KMS-11 (cell line): ENCODE measurements at regions not wholly inside any gene's neighbourhood (a gene's known extent, or its start where the extent isn't known, plus 50 kb on each side); places are given as distances from the start of the nearest gene placed in this dataset.
"Not testable (repeated sequence)": the region's sequence is repeated elsewhere in the genome, so short reads cannot be mapped to it uniquely, and the experiment has no call there.

Experiments
- H2AFZ ChIP-seq: fragments of 200-600 bp; sonication (generic); 2 replicates; pipeline ENCODE4 v1.6.1; 2016; ENCODE audit warnings: antibody characterized with exemption, mixed run types, low read depth
- H3K27ac ChIP-seq: fragments of 200-600 bp; sonication (generic); 2 replicates; pipeline ENCODE4 v1.6.1; 2016; ENCODE audit warnings: mild to moderate bottlenecking, mixed run types
- H3K27me3 ChIP-seq: fragments of 200-600 bp; sonication (generic); 2 replicates; pipeline ENCODE4 v1.6.1; 2017; ENCODE audit warnings: mild to moderate bottlenecking, low read depth, mixed run types, moderate library complexity; ENCODE audit not compliant: insufficient read depth
- H3K36me3 ChIP-seq: fragments of 200-600 bp; sonication (generic); 2 replicates; pipeline ENCODE4 v1.6.1; 2017; ENCODE audit warnings: mild to moderate bottlenecking, mixed run types; ENCODE audit not compliant: insufficient read depth
- H3K4me1 ChIP-seq: fragments of 200-600 bp; sonication (generic); 2 replicates; pipeline ENCODE4 v1.6.1; 2016; ENCODE audit warnings: mild to moderate bottlenecking, low read depth, mixed run types; ENCODE audit not compliant: poor library complexity, severe bottlenecking
- H3K4me2 ChIP-seq: fragments of 200-600 bp; sonication (generic); 2 replicates; pipeline ENCODE4 v1.7.0; 2016; ENCODE audit warnings: mild to moderate bottlenecking, mixed run types
- H3K4me3 ChIP-seq: fragments of 200-600 bp; sonication (generic); IDR thresholded peaks from 2 replicates; pipeline ENCODE4 v1.6.1; 2017; ENCODE audit warnings: low read depth, low read length, mixed read lengths; ENCODE audit not compliant: insufficient read depth
- H3K79me2 ChIP-seq: fragments of 200-600 bp; sonication (generic); 2 replicates; pipeline ENCODE4 v1.6.1; 2016; ENCODE audit warnings: low read depth, mixed run types; ENCODE audit not compliant: insufficient read depth
- H3K9ac ChIP-seq: fragments of 200-600 bp; sonication (generic); 2 replicates; pipeline ENCODE4 v1.6.1; 2016; ENCODE audit warnings: mild to moderate bottlenecking, mixed run types
- H4K20me1 ChIP-seq: fragments of 200-600 bp; sonication (generic); 2 replicates; pipeline ENCODE4 v1.6.1; 2016; ENCODE audit warnings: mild to moderate bottlenecking, mixed run types; ENCODE audit not compliant: insufficient read depth
- CTCF ChIP-seq: fragments of 200-600 bp; sonication (generic); conservative IDR thresholded peaks from 2 replicates; pipeline ENCODE4 v1.6.1; 2017; ENCODE audit warnings: low read depth, mild to moderate bottlenecking, antibody characterized with exemption, low read length, moderate library complexity, mixed read lengths

GRCh38 chr2:21787941-21788340 lies 664.2 kb downstream of the TDRD15 start:
- H3K27ac ChIP-seq: no peak overlapping the region
- H3K4me3 ChIP-seq: no peak overlapping the region
- no peaks in the 10 kb centered on the region for H3K79me2 ChIP-seq
- H3K4me1 ChIP-seq: no peaks in the 10 kb centered on the region
- no peak overlapping the region for H2AFZ ChIP-seq
- H3K9ac ChIP-seq: no peak overlapping the region
- no peaks in the 10 kb centered on the region for H3K36me3 ChIP-seq
- no peaks in the 10 kb centered on the region for H4K20me1 ChIP-seq
- no peak overlapping the region for H3K4me2 ChIP-seq
- no peaks in the 10 kb centered on the region for H3K27me3 ChIP-seq
- TF ChIP-seq CTCF: no peak

GRCh38 chr2:21790311-21790710 lies 666.5 kb downstream of the TDRD15 start:
- H4K20me1 ChIP-seq, H3K4me1 ChIP-seq, H3K27me3 ChIP-seq, H3K27ac ChIP-seq, H3K4me3 ChIP-seq, H2AFZ ChIP-seq, H3K4me2 ChIP-seq, H3K36me3 ChIP-seq, H3K9ac ChIP-seq, H3K79me2 ChIP-seq: not testable (repeated sequence)

GRCh38 chr2:21792571-21792970 lies 668.8 kb downstream of the TDRD15 start:
- no peak for TF ChIP-seq CTCF
- H3K4me3 ChIP-seq: no peak overlapping the region
- no peaks in the 10 kb centered on the region for H3K4me1 ChIP-seq
- H3K36me3 ChIP-seq: no peaks in the 10 kb centered on the region
- no peaks in the 10 kb centered on the region for H3K79me2 ChIP-seq
- H3K9ac ChIP-seq: no peak overlapping the region
- H2AFZ ChIP-seq: no peak overlapping the region
- no peaks in the 10 kb centered on the region for H4K20me1 ChIP-seq
- no peaks in the 10 kb centered on the region for H3K27me3 ChIP-seq
- no peak overlapping the region for H3K4me2 ChIP-seq
- H3K27ac ChIP-seq: no peak overlapping the region

GRCh38 chr2:21793461-21793860 lies 669.7 kb downstream of the TDRD15 start:
- Histone ChIP-seq H2AFZ (no peak overlapping the region), H3K36me3 (no peaks in the 10 kb centered on the region), H3K27ac (no peak overlapping the region), H3K27me3 (no peaks in the 10 kb centered on the region), H3K4me3 (no peak overlapping the region), H3K4me1 (no peaks in the 10 kb centered on the region), H3K9ac (no peak overlapping the region), H3K4me2 (no peak overlapping the region), H3K79me2 (no peaks in the 10 kb centered on the region), H4K20me1 (no peaks in the 10 kb centered on the region)
- TF ChIP-seq CTCF: no peak

GRCh38 chr2:21794611-21795010 lies 670.8 kb downstream of the TDRD15 start:
- H3K4me3 ChIP-seq: no peak overlapping the region
- no peak for TF ChIP-seq CTCF
- H3K4me1 ChIP-seq: no peaks in the 10 kb centered on the region
- H3K27me3 ChIP-seq: no peaks in the 10 kb centered on the region
- no peak overlapping the region for H2AFZ ChIP-seq
- no peak overlapping the region for H3K4me2 ChIP-seq
- H3K27ac ChIP-seq: no peak overlapping the region
- H4K20me1 ChIP-seq: no peaks in the 10 kb centered on the region
- no peak overlapping the region for H3K9ac ChIP-seq
- no peaks in the 10 kb centered on the region for H3K36me3 ChIP-seq
- H3K79me2 ChIP-seq: no peaks in the 10 kb centered on the region
